ENCODE measurements at regions not wholly inside any gene's neighbourhood (a gene's known extent, or its start where the extent isn't known, plus 50 kb on each side); places are given as distances from the start of the nearest gene placed in this dataset.
"Not testable (repeated sequence)": the region's sequence is repeated elsewhere in the genome, so short reads cannot be mapped to it uniquely, and the experiment has no call there.

DNA sequence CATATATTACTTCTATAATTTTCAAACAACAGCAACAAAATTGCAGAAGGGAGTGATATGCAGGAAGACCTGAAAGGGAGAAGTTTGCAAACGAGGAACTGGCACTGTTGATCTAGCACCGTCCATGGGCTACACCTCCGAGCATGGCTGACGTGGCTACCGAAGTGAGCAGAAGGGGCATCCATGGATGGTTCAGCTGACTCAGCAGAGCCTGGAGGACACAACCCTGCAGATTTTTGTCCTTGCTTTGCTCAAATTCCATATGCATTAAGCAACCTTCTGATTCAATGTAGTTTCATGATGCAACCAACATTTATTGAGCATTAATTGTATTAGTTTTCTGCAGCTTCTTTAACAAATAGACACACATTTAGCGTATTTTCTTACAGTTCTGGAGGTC, 191.2 kb downstream of the C1orf94 start:
- no peak overlapping the region for H3K4me3 ChIP-seq (ENCODE audit: low read depth, low read length, poor library complexity, severe bottlenecking)
- H3K27ac ChIP-seq (ENCODE audit: low read depth, low read length, poor library complexity, severe bottlenecking) = no peak overlapping the region
- H3K9me2 ChIP-seq (ENCODE audit: low read depth, low read length) = no peaks in the 10 kb centered on the region
- H3K79me2 ChIP-seq (ENCODE audit: insufficient read depth, low read length) = no peaks in the 10 kb centered on the region
- no peak overlapping the region for H3K9ac ChIP-seq (ENCODE audit: low read length)
- TF ChIP-seq, protein P1, sequence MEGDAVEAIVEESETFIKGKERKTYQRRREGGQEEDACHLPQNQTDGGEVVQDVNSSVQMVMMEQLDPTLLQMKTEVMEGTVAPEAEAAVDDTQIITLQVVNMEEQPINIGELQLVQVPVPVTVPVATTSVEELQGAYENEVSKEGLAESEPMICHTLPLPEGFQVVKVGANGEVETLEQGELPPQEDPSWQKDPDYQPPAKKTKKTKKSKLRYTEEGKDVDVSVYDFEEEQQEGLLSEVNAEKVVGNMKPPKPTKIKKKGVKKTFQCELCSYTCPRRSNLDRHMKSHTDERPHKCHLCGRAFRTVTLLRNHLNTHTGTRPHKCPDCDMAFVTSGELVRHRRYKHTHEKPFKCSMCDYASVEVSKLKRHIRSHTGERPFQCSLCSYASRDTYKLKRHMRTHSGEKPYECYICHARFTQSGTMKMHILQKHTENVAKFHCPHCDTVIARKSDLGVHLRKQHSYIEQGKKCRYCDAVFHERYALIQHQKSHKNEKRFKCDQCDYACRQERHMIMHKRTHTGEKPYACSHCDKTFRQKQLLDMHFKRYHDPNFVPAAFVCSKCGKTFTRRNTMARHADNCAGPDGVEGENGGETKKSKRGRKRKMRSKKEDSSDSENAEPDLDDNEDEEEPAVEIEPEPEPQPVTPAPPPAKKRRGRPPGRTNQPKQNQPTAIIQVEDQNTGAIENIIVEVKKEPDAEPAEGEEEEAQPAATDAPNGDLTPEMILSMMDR (IDR thresholded peaks at IDR 0.05; ENCODE audit: low read length) = no peak
- no peak for TF ChIP-seq EZH2 (IDR thresholded peaks at IDR 0.05; ENCODE audit: borderline replicate concordance, low read length)
- no peak overlapping the region for H2AFZ ChIP-seq (ENCODE audit: low read length)
- no peaks in the 10 kb centered on the region for H3K4me1 ChIP-seq (ENCODE audit: insufficient read depth, low read length, severe bottlenecking)
- H3F3A ChIP-seq (ENCODE audit: insufficient read depth, low read length) = no peaks in the 10 kb centered on the region
- H3K36me3 ChIP-seq (ENCODE audit: insufficient read depth, low read length) = no peaks in the 10 kb centered on the region
- no peak overlapping the region for H3K4me2 ChIP-seq (ENCODE audit: low read length)
- no peaks in the 10 kb centered on the region for H3K27me3 ChIP-seq (ENCODE audit: insufficient read depth, low read length)
- H4K20me1 ChIP-seq (ENCODE audit: insufficient read depth, low read length) = no peaks in the 10 kb centered on the region
- H3K9me3 ChIP-seq (ENCODE audit: low read length) = no peaks in the 10 kb centered on the region

DNA sequence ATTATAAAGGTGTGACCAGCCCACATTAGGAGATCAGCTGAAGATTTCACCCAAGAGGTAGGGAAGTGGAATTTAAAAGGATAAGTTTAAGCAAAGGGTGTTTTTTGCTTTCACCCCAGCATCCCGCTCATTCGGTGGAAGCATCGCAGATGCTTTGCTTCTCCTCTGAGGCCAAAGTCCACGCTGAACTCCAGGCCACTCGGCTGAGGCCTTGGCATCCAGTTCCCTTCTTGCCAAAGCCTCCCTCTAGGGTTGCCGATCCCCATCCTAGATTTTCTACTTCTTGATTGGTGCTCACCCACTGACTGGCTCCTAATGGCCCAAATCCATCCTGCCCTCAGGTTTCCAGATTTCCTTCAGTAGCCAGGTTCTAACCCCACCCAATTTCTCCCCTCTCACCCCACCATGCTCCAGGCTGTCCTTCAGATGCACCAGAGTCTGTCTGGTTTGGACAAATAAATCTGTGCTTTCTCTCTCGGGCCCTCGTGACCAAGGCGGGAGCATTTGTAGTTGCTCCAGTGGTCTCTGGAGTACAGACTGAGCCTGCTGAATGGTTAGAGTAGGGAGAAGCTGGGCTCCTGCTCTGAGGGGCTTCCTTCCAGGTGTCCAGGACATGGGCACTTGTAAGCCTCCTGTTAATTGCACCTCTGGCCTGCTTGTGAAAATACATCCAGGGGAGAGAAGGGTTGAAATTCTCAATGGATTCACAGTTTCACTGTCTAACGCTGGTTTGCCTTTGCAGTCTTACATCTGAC, 193.2 kb downstream of the C1orf94 start:
- H2AFZ ChIP-seq (ENCODE audit: low read length) = no peak overlapping the region
- H3K4me1 ChIP-seq (ENCODE audit: insufficient read depth, low read length, severe bottlenecking) = no peaks in the 10 kb centered on the region
- H4K20me1 ChIP-seq (ENCODE audit: insufficient read depth, low read length) = no peaks in the 10 kb centered on the region
- no peaks in the 10 kb centered on the region for H3K79me2 ChIP-seq (ENCODE audit: insufficient read depth, low read length)
- no peaks in the 10 kb centered on the region for H3K9me3 ChIP-seq (ENCODE audit: low read length)
- no peaks in the 10 kb centered on the region for H3K9me2 ChIP-seq (ENCODE audit: low read depth, low read length)
- no peaks in the 10 kb centered on the region for H3K36me3 ChIP-seq (ENCODE audit: insufficient read depth, low read length)
- no peak overlapping the region for H3K27ac ChIP-seq (ENCODE audit: low read depth, low read length, poor library complexity, severe bottlenecking)
- H3K27me3 ChIP-seq (ENCODE audit: insufficient read depth, low read length) = no peaks in the 10 kb centered on the region
- no peak overlapping the region for H3K4me2 ChIP-seq (ENCODE audit: low read length)
- H3K9ac ChIP-seq (ENCODE audit: low read length) = no peak overlapping the region
- TF ChIP-seq EZH2 (IDR thresholded peaks at IDR 0.05; ENCODE audit: borderline replicate concordance, low read length) = no peak
- TF ChIP-seq, protein P1 (IDR thresholded peaks at IDR 0.05; ENCODE audit: low read length) = no peak
- H3K4me3 ChIP-seq (ENCODE audit: low read depth, low read length, poor library complexity, severe bottlenecking) = no peak overlapping the region
- no peaks in the 10 kb centered on the region for H3F3A ChIP-seq (ENCODE audit: insufficient read depth, low read length)

DNA sequence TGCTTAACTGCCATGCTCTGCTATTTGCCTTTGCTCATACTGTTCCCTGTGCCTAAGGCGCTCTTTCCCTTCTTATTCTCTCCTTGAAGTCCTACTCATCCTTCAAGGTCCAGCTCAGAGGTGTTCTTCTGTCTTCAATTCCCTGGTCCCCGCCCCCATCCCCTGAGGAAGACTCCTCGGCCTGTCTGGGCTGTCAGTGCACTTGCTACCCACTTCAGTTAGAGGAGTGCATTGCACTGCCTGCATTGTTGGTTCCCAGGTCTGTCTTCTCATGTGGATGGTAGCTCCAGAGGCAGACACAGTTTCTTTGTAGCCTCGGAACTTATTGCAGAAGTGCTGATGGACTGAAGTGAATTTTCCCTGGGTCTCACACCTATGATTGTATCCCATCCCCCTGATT, 194.0 kb downstream of the C1orf94 start:
- no peak overlapping the region for H3K4me3 ChIP-seq (ENCODE audit: low read depth, low read length, poor library complexity, severe bottlenecking)
- TF ChIP-seq, protein P1 (IDR thresholded peaks at IDR 0.05; ENCODE audit: low read length) = no peak
- TF ChIP-seq EZH2 (IDR thresholded peaks at IDR 0.05; ENCODE audit: borderline replicate concordance, low read length) = no peak
- H3K4me2 ChIP-seq (ENCODE audit: low read length) = no peak overlapping the region
- H3K9me3 ChIP-seq (ENCODE audit: low read length) = no peaks in the 10 kb centered on the region
- H3K4me1 ChIP-seq (ENCODE audit: insufficient read depth, low read length, severe bottlenecking) = no peaks in the 10 kb centered on the region
- no peak overlapping the region for H3K27ac ChIP-seq (ENCODE audit: low read depth, low read length, poor library complexity, severe bottlenecking)
- H3K9me2 ChIP-seq (ENCODE audit: low read depth, low read length) = no peaks in the 10 kb centered on the region
- H2AFZ ChIP-seq (ENCODE audit: low read length) = no peak overlapping the region
- H4K20me1 ChIP-seq (ENCODE audit: insufficient read depth, low read length) = no peaks in the 10 kb centered on the region
- no peaks in the 10 kb centered on the region for H3F3A ChIP-seq (ENCODE audit: insufficient read depth, low read length)
- no peaks in the 10 kb centered on the region for H3K36me3 ChIP-seq (ENCODE audit: insufficient read depth, low read length)
- H3K9ac ChIP-seq (ENCODE audit: low read length) = no peak overlapping the region
- no peaks in the 10 kb centered on the region for H3K79me2 ChIP-seq (ENCODE audit: insufficient read depth, low read length)
- H3K27me3 ChIP-seq (ENCODE audit: insufficient read depth, low read length) = no peaks in the 10 kb centered on the region

GRCh38 chr1:34371179-34371578, 194.5 kb downstream of the C1orf94 start:
- H3K4me1 ChIP-seq (ENCODE audit: insufficient read depth, low read length, severe bottlenecking); H3K4me3 ChIP-seq (ENCODE audit: low read depth, low read length, poor library complexity, severe bottlenecking): not testable (repeated sequence)

More at GRCh38 chr1:34371179-34371578, 194.5 kb downstream of the C1orf94 start:
- not testable (repeated sequence) for H3K9me3 ChIP-seq (ENCODE audit: low read length); H3K4me2 ChIP-seq (ENCODE audit: low read length); H4K20me1 ChIP-seq (ENCODE audit: insufficient read depth, low read length); H3K79me2 ChIP-seq (ENCODE audit: insufficient read depth, low read length); H3K27ac ChIP-seq (ENCODE audit: low read depth, low read length, poor library complexity, severe bottlenecking); H3K9ac ChIP-seq (ENCODE audit: low read length); H3K36me3 ChIP-seq (ENCODE audit: insufficient read depth, low read length); H2AFZ ChIP-seq (ENCODE audit: low read length); H3K9me2 ChIP-seq (ENCODE audit: low read depth, low read length); H3K27me3 ChIP-seq (ENCODE audit: insufficient read depth, low read length); H3F3A ChIP-seq (ENCODE audit: insufficient read depth, low read length)
